CD14-positive monocyte (primary cell): ENCODE measurements at regions not wholly inside any gene's neighbourhood (a gene's known extent, or its start where the extent isn't known, plus 50 kb on each side); places are given as distances from the start of the nearest gene placed in this dataset.

ENCODE experiments used
- DNase-seq, 3 donors: peaks; one replicate each; pipeline ENCODE4 v3.0.0-alpha.2; 2011 to 2022
- H2AFZ ChIP-seq: 2 replicates; pipeline ENCODE4 v1.6.0; 2012; ENCODE audit warnings: mild to moderate bottlenecking, low read depth, low read length, inconsistent platforms; ENCODE audit not compliant: insufficient read depth, poor library complexity, severe bottlenecking
- H3K27ac ChIP-seq, 2 donors: 1 replicate in 1 of 2; 2 replicates in 1 of 2; pipeline ENCODE4 v1.5.1; 2012 to 2013; ENCODE audit warnings: low read length in 2 of 2, control low read depth in 1 of 2, inconsistent platforms in 1 of 2, low read depth in 1 of 2, mild to moderate bottlenecking in 1 of 2
- H3K27me3 ChIP-seq, 2 donors: one replicate each; pipeline versions ENCODE4 v1.6.0 to v1.6.1; 2011 to 2013; ENCODE audit warnings: low read length in 2 of 2; ENCODE audit not compliant: control insufficient read depth in 2 of 2, insufficient read depth in 2 of 2
- H3K36me3 ChIP-seq, 2 donors: replicated peaks in 1 of 2; 1 replicate in 1 of 2; 2 replicates in 1 of 2; pipeline versions ENCODE4 v1.5.1 to v1.6.1; 2012 to 2013; ENCODE audit warnings: low read length in 2 of 2, control low read depth in 1 of 2, inconsistent platforms in 1 of 2, mild to moderate bottlenecking in 1 of 2; ENCODE audit not compliant: insufficient read depth in 2 of 2, control insufficient read depth in 1 of 2
- H3K4me1 ChIP-seq, 2 donors: 1 replicate in 1 of 2; 2 replicates in 1 of 2; pipeline versions ENCODE4 v1.5.1 to v1.6.1; 2012 to 2013; ENCODE audit warnings: low read length in 2 of 2, control low read depth in 1 of 2, inconsistent platforms in 1 of 2, mild to moderate bottlenecking in 1 of 2, moderate library complexity in 1 of 2; ENCODE audit not compliant: insufficient read depth in 2 of 2, control insufficient read depth in 1 of 2
- H3K4me2 ChIP-seq: replicated peaks from 2 replicates; pipeline ENCODE3; 2012; ENCODE audit warnings: low read length, moderate library complexity, mild to moderate bottlenecking; ENCODE audit not compliant: poor library complexity, severe bottlenecking; ENCODE audit errors: extremely low read depth
- H3K4me3 ChIP-seq, 3 experiments: fragments of 200-600 bp in 1 of 3; sonication (generic) in 1 of 3; replicated peaks in 1 of 3; 1 replicate in 2 of 3; 2 replicates in 1 of 3; pipeline ENCODE4 v1.5.1; 2011 to 2013; ENCODE audit warnings: low read length in 3 of 3, mild to moderate bottlenecking in 3 of 3, control low read depth in 2 of 3, low read depth in 2 of 3, inconsistent platforms in 1 of 3, moderate library complexity in 1 of 3
- H3K79me2 ChIP-seq: 2 replicates; pipeline ENCODE4 v1.6.0; 2012; ENCODE audit warnings: mild to moderate bottlenecking, control low read depth, inconsistent platforms, low read length, moderate library complexity; ENCODE audit not compliant: insufficient read depth
- H3K9ac ChIP-seq: 2 replicates; pipeline ENCODE4 v1.6.0; 2017; ENCODE audit warnings: low read length, mild to moderate bottlenecking; ENCODE audit not compliant: insufficient read depth, poor library complexity, severe bottlenecking
- H3K9me3 ChIP-seq, 2 donors: replicated peaks in 1 of 2; 1 replicate in 1 of 2; 2 replicates in 1 of 2; pipeline versions ENCODE4 v1.5.1 to v1.6.1; 2012 to 2013; ENCODE audit warnings: low read length in 2 of 2, control low read depth in 1 of 2; ENCODE audit not compliant: control insufficient read depth in 1 of 2, insufficient read depth in 1 of 2
- H4K20me1 ChIP-seq: 2 replicates; pipeline ENCODE4 v1.6.0; 2012; ENCODE audit warnings: mild to moderate bottlenecking, low read length, control low read depth, moderate library complexity; ENCODE audit not compliant: insufficient read depth
- H3K27ac Mint-ChIP-seq, 7 donors: one replicate each; pipeline ENCODE4 v1.8.0; 2020; ENCODE audit warnings: mild to moderate bottlenecking in 7 of 7, mixed read lengths in 7 of 7, moderate library complexity in 6 of 7, inconsistent platforms in 2 of 7
- H3K27me3 Mint-ChIP-seq, 3 donors: one replicate each; pipeline ENCODE4 v1.8.0; 2021 to 2022; ENCODE audit warnings: low read depth in 3 of 3, mild to moderate bottlenecking in 3 of 3, mixed read lengths in 3 of 3, moderate library complexity in 3 of 3, inconsistent platforms in 1 of 3
- H3K36me3 Mint-ChIP-seq, 2 donors: one replicate each; pipeline ENCODE4 v1.8.0; 2020; ENCODE audit warnings: mixed read lengths in 2 of 2, inconsistent platforms in 1 of 2, mild to moderate bottlenecking in 1 of 2
- H3K4me1 Mint-ChIP-seq: one replicate; pipeline ENCODE4 v1.8.0; 2020; ENCODE audit warnings: mild to moderate bottlenecking, mixed read lengths
- H3K4me3 Mint-ChIP-seq, 2 donors: one replicate each; pipeline ENCODE4 v1.8.0; 2020; ENCODE audit warnings: mild to moderate bottlenecking in 2 of 2, mixed read lengths in 2 of 2, moderate library complexity in 1 of 2
- H3K9me3 Mint-ChIP-seq, 7 donors: one replicate each; pipeline ENCODE4 v1.8.0; 2020 to 2022; ENCODE audit warnings: mixed read lengths in 7 of 7, mild to moderate bottlenecking in 6 of 7, moderate library complexity in 6 of 7, inconsistent platforms in 2 of 7
- CTCF ChIP-seq: fragments of 200-600 bp; IDR thresholded peaks from one replicate; pipeline ENCODE4 v1.8.0; 2022; ENCODE audit warnings: antibody characterized with exemption, mild to moderate bottlenecking
- WGBS: methylation state at CpG from one replicate; pipeline ENCODE4 v1.1.5; 2013; ENCODE audit warnings: missing lambda C conversion rate; ENCODE audit not compliant: insufficient coverage; 5-methylcytosine and 5-hydroxymethylcytosine counted together
- intact Hi-C, 2 donors: fragments of 100-400 bp; cut with micrococcal nuclease; formaldehyde crosslinking; loops; one replicate each; pipeline versions ENCODE4 v1.15.0 to v1.15.1; 2023

- H3K4me3 ChIP-seq = no peak overlapping the region
- H3K9me3 Mint-ChIP-seq = peaks cover 0 to 5% (median 0%) of the 10 kb centered on the region in 7 donors
- no peak overlapping the region for H3K4me3 Mint-ChIP-seq
Observed at GRCh38 chr18:60062396-60062795, 162.6 kb downstream of the PMAIP1 start.

GRCh38 chr18:60060578-60060977 is 160.8 kb downstream of the PMAIP1 start:
- Histone ChIP-seq H3K27me3 (no peaks in the 10 kb centered on the region), H3K4me3 (no peak overlapping the region), H3K27ac (no peak overlapping the region), H3K36me3 (no peaks in the 10 kb centered on the region), H3K9ac (no peak overlapping the region), H3K79me2 (no peaks in the 10 kb centered on the region), H3K4me1 (no peaks in the 10 kb centered on the region), H4K20me1 (no peaks in the 10 kb centered on the region), H3K9me3 (no peaks in the 10 kb centered on the region), H3K4me2 (no peak overlapping the region), H2AFZ (no peak overlapping the region)
- no peak for TF ChIP-seq CTCF
- Mint-ChIP-seq H3K27ac (peak overlapping the region in 1 of 7 donors; percentile 80), H3K27me3 (peaks cover 0 to 3% (median 2%) of the 10 kb centered on the region in 3 donors), H3K4me3 (no peak overlapping the region), H3K9me3 (peaks cover 0 to 7% (median 1%) of the 10 kb centered on the region in 7 donors), H3K36me3 (no peaks in the 10 kb centered on the region), H3K4me1 (no peaks in the 10 kb centered on the region)
- no peak for DNase-seq
- intact Hi-C loops = no loop called here
- WGBS = 82% methylated on average over 2 of the region's 3 CpGs

More at GRCh38 chr18:60062396-60062795, 162.6 kb downstream of the PMAIP1 start:
- H3K36me3 ChIP-seq = no peaks in the 10 kb centered on the region
- DNase-seq = no peak
- no peaks in the 10 kb centered on the region for H4K20me1 ChIP-seq
- H3K9ac ChIP-seq = no peak overlapping the region
- intact Hi-C loops = no loop called here
- H3K4me2 ChIP-seq = no peak overlapping the region
- Mint-ChIP-seq H3K27ac (no peak overlapping the region), H3K4me1 (no peaks in the 10 kb centered on the region), H3K36me3 (no peaks in the 10 kb centered on the region), H3K27me3 (peaks cover 0 to 3% (median 2%) of the 10 kb centered on the region in 3 donors)
- H3K27ac ChIP-seq = no peak overlapping the region
- H3K4me1 ChIP-seq = no peaks in the 10 kb centered on the region
- no peak overlapping the region for H2AFZ ChIP-seq
- H3K79me2 ChIP-seq = no peaks in the 10 kb centered on the region
- H3K27me3 ChIP-seq = no peaks in the 10 kb centered on the region
- TF ChIP-seq CTCF = no peak
- H3K9me3 ChIP-seq = no peaks in the 10 kb centered on the region
- WGBS = no CpG with 5 or more reads among the region's 2 CpGs
